ENCODE measurements at regions not wholly inside any gene's neighbourhood (a gene's known extent, or its start where the extent isn't known, plus 50 kb on each side); places are given as distances from the start of the nearest gene placed in this dataset.

DNA sequence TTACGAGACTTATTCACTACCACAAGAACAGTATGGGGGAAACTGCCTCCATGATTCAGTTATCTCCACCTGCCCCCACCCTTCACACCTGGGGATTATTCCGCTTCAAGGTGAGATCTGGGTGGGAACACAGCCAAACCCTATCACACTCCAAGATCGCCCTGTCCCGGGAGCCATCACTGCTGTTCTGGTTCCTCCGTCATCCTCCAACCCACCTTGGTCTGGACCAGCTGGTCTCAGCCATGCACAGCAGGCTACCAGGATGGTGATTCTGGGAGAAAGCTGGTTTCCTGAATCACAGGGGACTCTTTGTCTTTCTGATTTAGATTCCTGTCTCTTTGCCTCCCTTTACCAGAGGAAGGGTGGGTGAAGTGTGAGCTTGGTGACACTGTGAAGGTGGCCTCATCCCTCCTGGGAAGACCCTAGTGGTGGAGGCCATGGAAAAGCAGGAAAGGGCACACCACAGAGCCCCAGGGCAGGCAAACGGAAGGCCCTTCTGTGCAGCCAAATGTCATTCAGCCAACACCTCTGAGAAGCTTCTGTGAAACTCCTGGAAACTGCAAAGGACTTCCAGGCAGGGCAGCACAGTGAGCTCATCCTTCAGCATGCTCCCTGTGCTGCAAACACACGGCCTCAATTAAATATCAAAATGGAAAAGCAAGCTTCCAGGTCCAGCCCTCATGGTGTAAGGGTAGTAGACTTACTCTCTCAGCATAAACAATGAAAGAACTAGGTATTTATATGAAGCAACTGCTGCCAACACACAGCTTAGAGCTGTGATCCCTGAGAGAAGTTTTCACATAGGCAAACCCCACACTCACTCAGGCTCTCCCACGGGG lies 169.8 kb downstream of the ANKRD60 start:
- DNase-seq = no peak

DNA sequence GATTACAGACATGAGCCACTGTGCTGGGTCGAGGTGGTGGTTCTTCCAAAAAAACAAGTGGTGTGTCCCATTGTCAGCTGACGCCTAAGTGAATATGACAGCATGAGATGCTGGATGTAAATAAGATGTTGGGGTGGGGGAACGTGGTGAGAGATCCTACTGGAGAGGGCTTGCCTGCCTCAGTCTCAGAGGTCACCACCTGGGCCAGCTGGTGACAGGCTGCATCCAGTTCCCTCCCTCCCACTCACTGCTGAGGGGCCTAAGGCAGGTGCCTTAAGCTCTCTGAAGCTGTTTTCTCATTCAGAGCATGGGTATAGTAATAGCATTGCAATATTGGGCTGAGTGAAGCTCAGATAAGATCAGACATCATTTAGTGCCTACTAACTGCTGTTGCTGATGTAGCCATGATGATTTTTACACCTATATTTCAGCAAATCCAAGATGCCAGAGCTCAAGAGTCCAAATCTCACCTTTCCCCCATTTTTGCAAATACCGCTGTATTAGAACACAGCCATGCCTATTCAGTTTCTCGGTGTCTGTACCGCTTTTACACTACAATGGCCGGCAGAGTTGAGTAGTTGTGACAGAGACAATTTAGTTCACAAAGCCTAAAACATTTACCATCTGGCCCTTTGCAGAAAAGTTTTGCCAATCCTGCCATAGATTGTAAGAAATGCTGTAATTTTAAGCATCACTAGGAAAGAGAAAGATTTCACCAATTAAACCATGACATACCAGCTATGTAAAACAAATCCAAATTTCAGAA lies 171.3 kb downstream of the ANKRD60 start:
- DNase-seq = no peak

DNA sequence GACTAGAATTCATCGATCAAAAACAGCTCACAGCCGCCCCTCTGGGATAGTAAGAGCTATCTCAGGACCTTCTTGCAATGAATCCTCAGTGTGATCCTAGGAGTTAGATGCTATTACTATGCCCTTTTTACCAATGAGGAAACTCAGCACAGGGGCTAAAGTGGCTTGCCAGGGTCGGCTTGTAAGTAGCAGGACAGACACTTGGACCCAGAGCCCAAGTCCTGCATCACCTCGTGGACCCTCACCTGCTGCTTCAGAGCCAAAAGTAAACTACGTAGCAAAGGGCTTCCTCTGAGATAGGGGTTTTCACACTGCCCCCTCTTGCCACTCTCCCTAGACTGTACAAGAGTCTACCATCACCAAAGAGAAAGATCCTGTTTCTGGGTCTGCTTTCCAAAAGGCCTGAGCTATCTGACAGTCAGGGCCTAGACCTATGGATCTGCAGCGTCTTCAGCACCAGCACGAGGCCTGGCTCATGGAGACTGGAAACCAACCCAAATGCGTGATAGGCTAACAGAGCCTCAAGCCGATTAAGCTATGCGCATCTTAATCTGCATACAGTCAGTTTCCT lies 172.3 kb downstream of the ANKRD60 start:
- no peak for DNase-seq

DNA sequence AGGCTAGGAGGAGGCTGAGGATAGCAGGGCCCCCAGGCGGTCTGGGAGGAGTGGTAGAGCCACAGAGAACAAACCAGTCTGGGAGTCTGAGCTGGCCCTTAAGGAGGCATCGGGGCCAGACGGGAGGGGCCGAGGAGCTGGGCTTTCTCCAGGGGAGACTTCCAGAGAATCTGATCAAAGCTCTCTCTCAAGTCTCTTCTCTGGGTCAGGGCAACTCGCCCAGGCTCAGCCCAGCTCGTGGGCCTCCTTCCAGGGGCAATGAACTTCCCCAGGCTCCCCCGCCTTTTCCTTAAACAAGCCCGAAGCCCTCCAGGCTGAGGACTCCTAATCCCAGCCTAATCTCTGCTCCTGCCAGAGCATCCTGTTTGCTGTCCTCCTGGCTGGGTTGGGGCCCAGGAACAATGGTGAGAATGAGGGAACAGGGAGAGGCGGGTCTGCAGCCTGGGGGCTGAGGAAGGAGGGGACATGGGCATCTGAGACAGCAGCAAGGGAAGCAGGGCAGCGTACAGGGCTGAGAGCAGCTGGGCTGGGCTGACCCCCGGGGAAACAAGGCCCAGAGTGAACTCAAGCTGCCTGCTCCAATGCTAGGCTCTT lies 173.6 kb downstream of the ANKRD60 start:
- DNase-seq = no peak

DNA sequence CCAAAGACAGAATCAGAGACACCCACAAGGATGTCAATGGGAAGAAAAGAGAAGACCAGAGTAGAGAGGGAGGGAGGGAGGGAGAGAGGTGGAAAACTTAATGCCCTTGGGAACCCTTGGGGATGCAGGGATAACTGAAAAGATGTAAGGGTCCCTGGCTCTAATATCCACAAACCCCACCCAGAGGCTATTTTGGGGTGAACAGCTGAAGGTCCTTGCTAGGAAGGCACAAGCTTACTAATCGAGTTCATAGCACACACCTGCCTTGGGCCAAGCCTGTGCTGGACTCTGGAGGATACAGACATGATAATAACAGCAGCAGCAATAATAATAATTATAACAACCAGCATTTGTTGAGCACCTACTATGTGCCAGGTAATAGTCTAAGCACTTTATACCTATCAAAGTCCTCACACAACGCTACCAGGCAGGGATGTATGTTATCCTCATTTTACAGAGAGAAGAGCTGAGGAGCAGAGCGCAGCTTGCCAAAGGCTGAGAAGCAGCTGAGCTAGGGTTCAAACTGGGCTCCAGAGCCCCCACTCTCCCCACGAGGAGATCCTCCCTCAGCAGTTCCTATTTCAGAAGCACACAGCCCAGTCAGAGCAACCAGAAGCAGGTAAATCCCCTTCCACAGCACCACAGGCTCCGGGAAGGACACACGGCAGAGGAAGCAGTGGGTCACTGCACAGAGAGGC lies 174.2 kb downstream of the ANKRD60 start:
- no peak for DNase-seq

DNA sequence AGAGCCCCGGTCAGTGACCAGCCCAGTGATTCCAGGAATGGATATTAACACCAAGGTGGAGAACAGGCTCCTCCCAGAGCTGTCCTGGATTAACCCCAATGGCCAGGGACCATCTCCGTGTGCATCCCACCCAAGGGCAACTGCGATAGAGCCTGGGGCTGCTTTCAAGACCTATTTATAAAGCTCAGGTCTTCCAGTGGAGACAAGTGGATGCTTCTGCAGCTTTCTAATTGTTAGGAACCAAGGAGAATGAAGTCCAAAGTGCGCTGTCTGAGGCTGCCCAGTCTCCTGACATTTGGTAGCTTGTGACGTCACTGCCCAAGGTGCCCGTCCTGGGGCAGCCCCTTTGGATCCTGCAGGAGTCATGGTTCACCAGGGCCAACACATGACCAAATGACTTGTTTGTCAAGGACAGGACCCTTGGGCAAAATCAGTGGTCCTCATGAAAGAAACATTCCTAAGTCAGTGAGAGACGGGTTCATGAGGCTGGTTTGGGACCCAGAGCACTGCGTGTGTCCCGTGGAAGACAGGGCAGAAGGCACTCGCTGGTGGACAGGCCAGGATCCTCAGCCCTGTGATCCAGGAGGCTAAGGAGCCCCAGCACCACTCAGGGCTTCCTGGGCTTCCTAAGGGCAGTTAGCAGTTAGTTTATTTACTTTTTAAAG lies 174.9 kb downstream of the ANKRD60 start:
- no peak for DNase-seq

DNA sequence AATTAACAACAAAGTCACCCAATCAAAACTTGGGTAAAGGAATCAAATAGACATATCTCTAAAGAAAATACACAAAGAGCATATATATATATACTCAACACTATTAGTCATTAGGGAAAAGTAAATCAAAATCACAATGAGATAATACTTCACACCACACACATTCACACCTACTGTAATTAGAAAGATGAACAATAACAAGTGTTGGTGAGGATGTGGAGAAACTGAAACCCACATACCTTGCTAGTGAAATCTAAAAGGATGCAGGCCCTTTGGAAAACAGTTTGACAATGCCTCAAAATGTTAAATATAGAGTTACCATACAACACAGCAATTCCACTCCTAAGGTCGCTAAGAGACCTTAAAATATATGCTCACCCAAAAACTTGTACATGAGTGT lies 177.1 kb downstream of the ANKRD60 start:
- DNase-seq = no peak

DNA sequence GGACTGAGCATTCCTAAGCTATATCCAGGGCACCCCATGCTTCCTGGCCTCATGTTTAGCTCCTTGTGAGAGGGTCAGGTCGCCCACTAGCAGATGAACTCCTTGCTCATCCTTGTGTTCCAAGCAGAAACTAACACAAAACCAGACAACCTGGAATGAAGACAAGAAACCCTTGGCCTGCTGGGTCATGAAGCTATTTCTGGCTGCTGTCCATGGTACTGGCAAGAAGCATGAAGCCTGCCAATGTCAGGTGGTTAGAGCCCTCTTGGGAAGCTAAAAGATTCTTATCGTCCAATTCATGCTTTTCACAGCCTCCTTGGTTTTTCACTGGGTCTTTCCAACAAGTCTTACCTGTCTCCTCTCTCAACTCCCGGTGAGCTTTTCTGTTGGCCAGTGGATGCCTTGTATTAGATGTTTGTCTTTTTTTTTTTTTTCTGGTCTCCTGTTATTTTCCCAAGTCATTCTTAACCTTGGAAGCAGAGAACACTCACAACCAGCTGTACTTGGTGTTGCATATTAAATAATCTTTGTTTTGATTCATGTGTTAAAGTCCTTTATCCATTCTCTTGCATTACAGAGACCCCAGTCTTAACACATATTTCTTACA lies 180.3 kb downstream of the ANKRD60 start:
- peak in 1 of 2 experiments; percentile 17 for DNase-seq

DNA sequence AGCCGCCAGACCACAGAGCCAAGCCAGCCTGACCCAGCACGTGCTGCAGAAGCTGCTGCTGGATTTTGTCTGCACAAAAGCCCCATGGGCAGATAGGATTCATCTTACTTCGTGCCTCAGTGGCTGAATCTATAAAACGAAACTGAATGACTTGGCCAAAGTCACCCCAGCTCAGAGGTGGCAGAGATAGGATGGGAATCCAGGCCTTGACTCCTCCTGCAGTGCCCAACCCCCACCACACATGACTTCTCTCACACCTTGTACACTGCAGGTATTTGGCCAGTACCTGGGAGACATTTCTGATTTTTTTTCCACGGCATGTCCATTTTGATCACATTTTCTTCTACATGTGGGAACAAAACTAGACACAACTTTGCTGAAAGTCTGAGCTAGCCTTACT lies 182.1 kb downstream of the ANKRD60 start:
- DNase-seq = no peak

DNA sequence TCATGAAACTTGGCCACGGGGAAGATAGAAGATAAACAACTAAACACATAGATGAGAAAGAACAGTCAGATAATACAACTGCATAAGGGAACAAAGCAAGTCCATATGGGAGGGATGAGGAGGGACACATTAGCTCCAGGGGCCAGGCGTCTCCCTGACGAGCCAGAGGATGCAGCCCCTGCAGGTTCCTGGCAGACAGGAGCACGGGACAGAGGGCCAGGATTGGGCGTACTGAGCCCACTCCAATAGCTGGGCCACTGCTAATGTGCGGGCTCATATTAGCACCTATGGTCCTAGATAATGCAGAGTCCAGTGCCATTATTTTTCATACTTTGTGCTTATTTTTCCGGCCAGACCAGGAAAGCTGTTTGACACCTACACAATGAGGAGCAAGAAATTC lies 182.9 kb downstream of the ANKRD60 start:
- DNase-seq = no peak

DNA sequence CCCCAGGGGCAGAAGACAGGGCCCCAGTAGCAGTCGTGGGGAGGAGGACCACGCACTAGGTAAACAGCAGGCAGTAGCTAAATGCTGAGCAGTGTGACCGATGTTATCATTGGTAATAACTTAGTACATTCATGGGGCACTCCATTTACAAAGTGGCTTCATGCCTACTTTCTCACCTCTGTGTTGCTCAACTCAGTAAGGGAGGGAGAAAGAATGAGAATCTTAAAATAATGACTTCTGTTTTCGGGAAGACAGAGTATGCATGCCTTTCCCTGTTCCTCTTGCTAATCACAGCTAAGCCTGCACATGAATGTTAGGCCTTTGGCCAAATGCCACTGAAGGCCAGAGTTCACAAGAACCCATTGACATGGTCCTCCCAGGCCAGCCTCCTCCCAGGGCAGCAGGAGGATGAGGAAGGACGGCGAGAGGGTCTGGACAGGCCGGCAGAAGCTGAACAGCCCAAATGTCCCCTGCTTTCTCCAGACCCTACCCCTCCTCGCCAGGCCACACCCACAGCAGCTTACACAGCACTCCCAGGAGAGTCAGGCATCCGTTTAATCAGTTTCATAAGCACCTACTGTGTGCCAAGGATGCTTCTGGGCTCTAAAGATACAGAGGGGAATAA lies 183.4 kb downstream of the ANKRD60 start:
- DNase-seq = no peak

DNA sequence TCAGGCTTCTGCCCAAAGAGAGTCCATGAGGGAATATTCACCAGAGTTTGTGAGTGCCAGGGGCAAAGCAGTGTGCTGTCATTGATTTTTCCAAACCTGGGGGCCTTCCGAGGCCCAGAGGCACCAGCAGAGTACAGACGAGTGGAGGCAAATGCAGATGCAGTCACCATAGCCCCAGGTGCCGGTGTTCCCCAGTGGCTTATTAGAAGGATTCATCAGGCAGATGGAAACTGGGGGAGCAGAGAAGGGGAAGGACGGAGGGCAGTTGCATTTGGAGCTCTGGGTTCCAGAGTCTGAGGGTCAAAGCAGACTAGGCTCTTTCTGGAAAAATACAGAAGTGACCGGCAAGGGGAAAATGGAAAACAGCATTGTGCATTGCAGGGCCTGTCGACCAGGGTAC lies 184.2 kb downstream of the ANKRD60 start:
- no peak for DNase-seq

DNA sequence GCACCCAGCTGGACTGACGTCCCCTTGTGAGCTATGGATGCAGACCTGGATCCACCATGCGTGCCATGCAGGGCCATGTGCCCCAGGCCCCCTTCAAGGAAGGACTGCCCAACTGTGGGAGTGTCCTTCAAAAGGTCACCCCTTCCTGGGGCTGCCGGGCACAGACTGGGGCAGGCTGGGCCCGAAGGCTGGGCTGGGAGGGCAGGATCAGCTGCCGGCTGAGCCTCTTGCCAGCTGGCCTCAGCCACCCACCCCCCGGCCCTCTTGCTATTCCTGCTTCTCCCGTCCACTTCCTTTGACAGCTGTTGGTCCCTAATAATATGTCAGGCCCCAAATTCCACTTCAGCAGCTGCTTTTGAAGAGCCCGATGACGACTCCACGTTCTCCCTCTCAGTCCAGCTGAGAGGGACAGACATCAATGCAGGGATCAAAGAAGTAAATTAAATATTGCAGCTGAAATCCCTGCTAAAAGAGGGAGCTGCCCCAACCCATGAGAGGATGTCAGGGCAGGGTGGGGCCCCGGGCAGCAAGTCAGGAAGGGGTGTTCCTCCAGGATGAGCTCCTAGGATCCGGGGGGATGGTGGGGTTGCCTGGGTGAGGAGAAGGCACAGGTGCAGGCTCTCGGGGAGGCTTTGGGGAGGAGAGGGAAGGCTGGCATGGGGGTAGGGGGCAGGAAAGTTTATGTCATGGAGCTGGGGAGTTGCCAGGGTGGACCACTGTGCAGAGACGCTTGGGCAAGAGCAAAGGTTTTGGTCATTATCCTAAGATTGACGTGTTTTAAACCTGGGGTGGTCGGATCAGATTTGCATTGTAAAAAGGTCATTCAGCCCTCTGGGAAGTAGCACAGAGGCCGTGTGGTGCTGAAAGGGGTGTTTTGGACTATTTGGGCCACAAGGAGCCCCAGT lies 185.0 kb downstream of the ANKRD60 start:
- DNase-seq = no peak

DNA sequence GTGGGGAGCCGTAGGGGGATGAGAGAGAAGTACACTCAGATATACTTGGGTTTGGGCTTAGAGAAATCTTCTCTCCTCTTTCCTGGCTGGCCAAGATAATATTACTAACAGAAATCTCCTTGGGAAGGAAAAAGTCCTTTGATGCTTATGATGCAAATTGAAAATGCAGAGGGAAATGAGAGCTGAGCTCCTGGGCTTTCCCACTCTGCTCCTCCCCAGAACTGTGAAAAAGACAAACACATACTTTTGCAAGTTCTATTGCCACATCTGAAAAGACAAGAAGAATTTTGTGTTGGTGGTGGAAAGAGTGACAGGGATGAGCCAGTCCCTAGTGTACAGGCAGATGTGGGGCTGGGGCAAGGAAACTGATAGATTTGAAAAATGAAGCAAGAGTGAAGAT lies 185.9 kb downstream of the ANKRD60 start:
- DNase-seq = no peak

DNA sequence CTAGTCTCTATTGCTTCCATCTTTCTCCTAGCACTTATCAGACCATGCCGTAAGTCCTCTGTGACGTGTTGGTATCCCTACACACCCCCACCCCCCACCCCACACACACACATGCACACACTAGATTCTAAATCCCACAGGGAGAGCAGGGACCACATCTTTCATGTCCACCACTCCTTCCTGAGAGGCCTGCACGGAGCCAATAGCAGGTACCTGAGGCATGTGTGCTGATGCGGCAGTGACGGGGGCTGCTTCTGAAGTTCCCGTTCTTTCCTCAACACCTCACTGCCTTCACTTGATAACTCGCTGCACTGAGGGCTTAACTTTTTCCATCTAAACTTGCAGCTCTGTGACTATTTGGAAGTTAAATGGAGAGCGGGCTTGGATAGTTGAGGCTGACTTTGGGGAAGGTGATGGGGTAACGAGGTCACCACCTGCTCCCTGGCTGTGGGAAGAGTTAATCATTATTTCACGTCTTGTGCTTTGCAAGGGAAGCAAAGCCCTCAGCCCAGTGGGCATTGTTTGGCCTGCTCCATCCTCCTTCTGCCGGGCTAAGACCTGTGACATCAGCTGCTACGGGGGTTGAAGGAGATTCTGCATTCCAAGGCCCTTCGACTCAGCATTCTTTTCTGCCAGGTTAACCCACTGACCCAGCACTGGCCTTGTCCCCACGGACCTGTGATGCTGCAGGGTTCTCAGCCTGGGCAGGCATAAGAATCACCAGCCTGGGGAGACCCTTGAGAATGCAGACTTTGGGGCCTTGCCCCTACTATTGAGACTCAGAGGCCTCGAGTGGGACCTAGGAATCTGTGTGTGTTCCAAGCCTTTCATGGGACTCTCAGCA lies 187.8 kb downstream of the ANKRD60 start:
- DNase-seq = no peak

DNA sequence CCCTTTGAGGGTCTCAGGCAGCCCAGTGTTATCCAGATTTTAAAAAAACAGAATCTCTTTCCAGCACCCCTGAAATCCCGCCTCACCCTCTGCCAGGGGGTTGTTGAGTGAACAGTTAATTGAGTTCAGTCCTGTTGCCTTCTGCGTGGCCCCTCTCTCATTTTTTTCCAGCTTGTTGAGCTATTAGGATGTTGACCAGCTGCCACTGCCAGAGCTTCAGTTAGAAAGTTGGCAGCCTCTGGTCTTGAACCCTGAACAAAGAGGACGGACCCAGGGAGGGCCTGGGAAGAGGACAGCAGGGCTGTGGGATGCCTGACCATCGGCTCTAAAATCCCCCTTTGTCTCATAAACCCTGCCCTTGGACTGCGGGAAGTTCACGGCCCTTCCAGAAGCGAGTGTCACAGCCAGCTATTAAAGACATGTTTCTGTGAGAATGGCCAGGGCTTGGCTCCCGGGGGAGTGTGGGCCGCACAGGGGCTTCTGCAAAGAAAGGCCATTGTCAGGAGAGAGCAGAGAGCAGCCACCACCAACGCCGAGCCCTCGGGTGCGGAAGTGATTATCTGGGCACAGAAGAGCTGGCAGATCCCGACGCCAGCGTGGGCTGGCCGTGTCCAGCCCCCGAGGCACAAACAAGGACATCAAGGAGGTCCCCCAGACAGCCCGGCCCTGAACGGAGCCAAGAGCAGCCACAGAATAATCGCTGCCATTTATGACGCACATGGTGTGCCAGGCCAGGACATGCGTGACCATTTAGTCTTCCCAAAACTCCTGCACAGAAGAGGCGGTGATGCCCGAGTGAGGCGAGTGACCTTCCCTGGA lies 189.0 kb downstream of the ANKRD60 start:
- DNase-seq = no peak

DNA sequence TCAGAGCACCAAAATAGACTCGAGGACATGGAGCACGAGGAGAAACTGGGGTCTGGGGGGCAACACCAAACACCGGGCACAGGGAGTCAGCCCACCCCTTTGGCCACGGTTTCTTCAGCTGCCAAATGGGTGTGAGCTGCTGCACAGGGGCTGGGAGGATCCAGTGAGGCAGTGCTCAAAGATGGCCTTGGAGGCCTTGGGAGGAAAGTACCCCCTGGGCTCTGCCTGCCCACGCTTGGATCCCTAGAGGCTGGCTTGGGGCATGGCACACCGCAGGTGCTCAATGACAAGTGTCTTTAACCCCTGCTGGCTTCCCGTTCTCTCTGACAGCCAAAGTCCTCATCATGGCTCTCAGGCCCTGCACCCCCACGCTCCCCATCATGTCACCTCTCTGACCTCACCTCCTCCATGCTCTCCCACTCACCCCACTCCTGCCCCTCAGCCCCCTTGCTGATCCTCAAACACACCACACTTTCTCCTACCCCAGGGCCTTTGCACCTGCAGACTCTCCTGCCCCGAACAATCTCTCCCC lies 190.3 kb downstream of the ANKRD60 start:
- no peak for DNase-seq

DNA sequence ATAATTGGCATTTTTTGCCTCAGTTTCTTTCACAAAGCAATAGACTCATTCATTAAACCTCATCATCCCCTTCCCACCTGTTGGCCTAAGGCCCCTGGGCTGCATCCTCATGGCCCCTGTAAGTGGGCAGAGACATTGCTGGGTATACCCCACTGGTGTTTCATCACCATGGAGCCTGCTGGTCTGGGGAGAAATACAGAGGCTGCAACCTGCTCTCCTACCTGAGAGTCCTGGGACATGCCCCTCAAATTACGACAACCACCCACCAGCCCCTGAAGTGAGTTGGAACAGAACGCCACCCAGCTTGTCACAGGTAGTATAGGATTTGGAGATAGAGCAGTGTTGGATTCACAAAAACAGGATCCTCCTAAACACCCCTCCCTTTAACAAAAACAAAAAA lies 190.8 kb downstream of the ANKRD60 start:
- DNase-seq = no peak
